Prostate gland (tissue), 2 donors: ENCODE measurements at regions not wholly inside any gene's neighbourhood (a gene's known extent, or its start where the extent isn't known, plus 50 kb on each side); places are given as distances from the start of the nearest gene placed in this dataset.

Experiments used
- DNase-seq: peaks from one replicate; pipeline ENCODE4 v3.0.0-alpha.2; 2019; ENCODE audit warnings: low spot score
- H3K27ac ChIP-seq, 2 donors: fragments of 200-600 bp; sonication (generic); 2 replicates each; pipeline ENCODE4 v1.5.1; 2017 to 2019
- H3K27me3 ChIP-seq: fragments of 200-600 bp; sonication (generic); replicated peaks from 2 replicates; pipeline ENCODE4 v1.5.1; 2019; ENCODE audit not compliant: insufficient read depth
- H3K36me3 ChIP-seq, 2 donors: fragments of 200-600 bp; sonication (generic); 1 replicate in 1 of 2; 2 replicates in 1 of 2; pipeline versions ENCODE4 v1.5.1 to v1.8.1; 2017 to 2019
- H3K4me1 ChIP-seq: fragments of 200-600 bp; sonication (generic); replicated peaks from 2 replicates; pipeline ENCODE4 v1.5.1; 2019
- H3K4me3 ChIP-seq, 2 donors: fragments of 200-600 bp; sonication (generic); 2 replicates each; pipeline ENCODE4 v1.5.1; 2017 to 2019
- H3K9me3 ChIP-seq: fragments of 200-600 bp; sonication (generic); 2 replicates; pipeline ENCODE4 v1.5.1; 2017
- CTCF ChIP-seq, 4 experiments: fragments of 200-600 bp in 2 of 4; fragments of 450-650 bp in 2 of 4; sonication (generic) in 2 of 4; IDR thresholded peaks; 1 replicate in 3 of 4; 2 replicates in 1 of 4; pipeline ENCODE4 v1.5.1; 2016 to 2019; ENCODE audit warnings: antibody characterized with exemption in 4 of 4, mild to moderate bottlenecking in 2 of 4, moderate library complexity in 2 of 4
- POLR2A ChIP-seq: fragments of 450-650 bp; IDR thresholded peaks from one replicate; pipeline ENCODE4 v1.6.1; 2016; ENCODE audit warnings: antibody characterized with exemption, mild to moderate bottlenecking
- POLR2AphosphoS5 ChIP-seq: sonication (generic); formaldehyde crosslinking; IDR thresholded peaks from one replicate; pipeline ENCODE4 v1.6.1; 2017; ENCODE audit warnings: antibody characterized with exemption
- WGBS: methylation state at CpG from one replicate; pipeline ENCODE4 v1.1.5; 2018; 5-methylcytosine and 5-hydroxymethylcytosine counted together
- intact Hi-C: fragments of 100-400 bp; cut with DNase I; formaldehyde crosslinking; loops from one replicate; pipeline ENCODE4 v1.14.2; 2022

- TF ChIP-seq POLR2A (no peak), POLR2AphosphoS5 (no peak), CTCF (IDR thresholded peaks at IDR 0.05) (no peak)
- WGBS = 76% methylated on average over 4 of the region's 4 CpGs
- no peak for DNase-seq
- intact Hi-C loops = no loop called here
- Histone ChIP-seq H3K4me1 (no peaks in the 10 kb centered on the region), H3K36me3 (no peaks in the 10 kb centered on the region), H3K27me3 (no peaks in the 10 kb centered on the region), H3K27ac (no peak overlapping the region), H3K9me3 (no peaks in the 10 kb centered on the region), H3K4me3 (no peak overlapping the region)
These were observed 269.4 kb upstream of the NRXN1 start for GRCh38 chr2:51301381-51301780.

- 35% methylated on average over 1 of the region's 1 CpG for WGBS
- no peaks in the 10 kb centered on the region for H3K36me3 ChIP-seq
- TF ChIP-seq POLR2AphosphoS5 = no peak
- no peak for TF ChIP-seq CTCF (IDR thresholded peaks at IDR 0.05)
- no peak for TF ChIP-seq POLR2A
- no peak overlapping the region for H3K27ac ChIP-seq
- no peaks in the 10 kb centered on the region for H3K27me3 ChIP-seq
- DNase-seq = no peak
- no peaks in the 10 kb centered on the region for H3K4me1 ChIP-seq
- H3K9me3 ChIP-seq = no peaks in the 10 kb centered on the region
- no peak overlapping the region for H3K4me3 ChIP-seq
- intact Hi-C loops = no loop called here
These were observed 267.4 kb upstream of the NRXN1 start for GRCh38 chr2:51299370-51299769.

- Histone ChIP-seq H3K4me3 (no peak overlapping the region), H3K36me3 (no peaks in the 10 kb centered on the region), H3K9me3 (no peaks in the 10 kb centered on the region), H3K27ac (no peak overlapping the region), H3K4me1 (no peaks in the 10 kb centered on the region), H3K27me3 (no peaks in the 10 kb centered on the region)
- DNase-seq = no peak
- WGBS = 97% methylated on average over 1 of the region's 1 CpG
- TF ChIP-seq POLR2A = no peak
- no peak for TF ChIP-seq POLR2AphosphoS5
- no peak for TF ChIP-seq CTCF (IDR thresholded peaks at IDR 0.05)
- intact Hi-C loops = no loop called here
These were observed 265.6 kb upstream of the NRXN1 start for GRCh38 chr2:51297488-51297887.

- 71% methylated on average over 5 of the region's 5 CpGs for WGBS
- TF ChIP-seq CTCF (IDR thresholded peaks at IDR 0.05) = no peak
- intact Hi-C loops = no loop called here
- H3K4me3 ChIP-seq = no peak overlapping the region
- no peaks in the 10 kb centered on the region for H3K9me3 ChIP-seq
- no peaks in the 10 kb centered on the region for H3K4me1 ChIP-seq
- DNase-seq = no peak
- H3K27ac ChIP-seq = no peak overlapping the region
- no peaks in the 10 kb centered on the region for H3K36me3 ChIP-seq
- H3K27me3 ChIP-seq = no peaks in the 10 kb centered on the region
These were observed 261.8 kb upstream of the NRXN1 start for GRCh38 chr2:51293566-51294200.

- intact Hi-C loops = no loop called here
- H3K27me3 ChIP-seq = no peaks in the 10 kb centered on the region
- no peaks in the 10 kb centered on the region for H3K4me1 ChIP-seq
- no peaks in the 10 kb centered on the region for H3K36me3 ChIP-seq
- no peak for DNase-seq
- 70% methylated on average over 5 of the region's 5 CpGs for WGBS
- TF ChIP-seq POLR2AphosphoS5 (no peak), POLR2A (no peak), CTCF (IDR thresholded peaks at IDR 0.05) (no peak)
- H3K4me3 ChIP-seq = no peak overlapping the region
- no peak overlapping the region for H3K27ac ChIP-seq
- H3K9me3 ChIP-seq = no peaks in the 10 kb centered on the region
These were observed 260.0 kb upstream of the NRXN1 start for GRCh38 chr2:51291762-51292551.
